HG03354 (cell line): ENCODE measurements at regions not wholly inside any gene's neighbourhood (a gene's known extent, or its start where the extent isn't known, plus 50 kb on each side); places are given as distances from the start of the nearest gene placed in this dataset.
"Not testable (repeated sequence)": the region's sequence is repeated elsewhere in the genome, so short reads cannot be mapped to it uniquely, and the experiment has no call there.

ENCODE experiments used
- ATAC-seq: cut with Tn5 transposase; IDR thresholded peaks from one replicate; pipeline ENCODE4 v1.9.1; 2021; ENCODE audit warnings: mild to moderate bottlenecking; ENCODE audit not compliant: unreplicated experiment, poor library complexity, severe bottlenecking

GRCh38 chr16:59658572-59658971 is 924.5 kb upstream of the GOT2 start:
- no peak for ATAC-seq

GRCh38 chr16:59655031-59655430 is 920.9 kb upstream of the GOT2 start:
- no peak for ATAC-seq

- ATAC-seq: no peak
Measured at GRCh38 chr16:59654455-59654854, 920.3 kb upstream of the GOT2 start.

GRCh38 chr16:59651662-59652061 is 917.5 kb upstream of the GOT2 start:
- ATAC-seq: no peak

GRCh38 chr16:59645194-59645593 is 911.1 kb upstream of the GOT2 start:
- no peak for ATAC-seq

- no peak for ATAC-seq
Measured at GRCh38 chr16:59635674-59636073, 901.6 kb upstream of the GOT2 start.

GRCh38 chr16:59634951-59635350 is 900.8 kb upstream of the GOT2 start:
- no peak for ATAC-seq

- ATAC-seq: no peak
Measured at GRCh38 chr16:59634004-59634579, 900.0 kb upstream of the GOT2 start.

GRCh38 chr16:59632276-59632855 is 898.2 kb upstream of the GOT2 start:
- no peak for ATAC-seq

GRCh38 chr16:59624381-59624780 is 890.3 kb upstream of the GOT2 start:
- not testable (repeated sequence) for ATAC-seq

GRCh38 chr16:59614466-59615240 is 880.5 kb upstream of the GOT2 start:
- no peak for ATAC-seq

GRCh38 chr16:59612910-59613620 is 878.9 kb upstream of the GOT2 start:
- ATAC-seq: not testable (repeated sequence)

GRCh38 chr16:59612094-59612493 is 878.0 kb upstream of the GOT2 start:
- no peak for ATAC-seq

- ATAC-seq: no peak
Measured at GRCh38 chr16:59611556-59611955, 877.4 kb upstream of the GOT2 start.

GRCh38 chr16:59605706-59606105 is 871.6 kb upstream of the GOT2 start:
- ATAC-seq: no peak

GRCh38 chr16:59604354-59604753 is 870.2 kb upstream of the GOT2 start:
- no peak for ATAC-seq

GRCh38 chr16:59601452-59601851 is 867.3 kb upstream of the GOT2 start:
- no peak for ATAC-seq

GRCh38 chr16:59597269-59597668 is 863.2 kb upstream of the GOT2 start:
- ATAC-seq: no peak

- ATAC-seq: no peak
Measured at GRCh38 chr16:59596693-59597092, 862.6 kb upstream of the GOT2 start.

GRCh38 chr16:59593194-59593661 is 859.1 kb upstream of the GOT2 start:
- no peak for ATAC-seq
